NT2/D1 (cell line): ENCODE measurements at regions not wholly inside any gene's neighbourhood (a gene's known extent, or its start where the extent isn't known, plus 50 kb on each side); places are given as distances from the start of the nearest gene placed in this dataset.

Source experiments
- DNase-seq: peaks from one replicate; pipeline ENCODE4 v3.0.0-alpha.2; 2011; ENCODE audit warnings: low read depth, low spot score
- H3K27me3 ChIP-seq: 2 replicates; pipeline ENCODE4 v1.6.0; 2011; ENCODE audit warnings: mild to moderate bottlenecking; ENCODE audit not compliant: insufficient read length, insufficient read depth
- H3K36me3 ChIP-seq: 2 replicates; pipeline ENCODE4 v1.6.1; 2011; ENCODE audit warnings: mild to moderate bottlenecking, low read length, mixed read lengths; ENCODE audit not compliant: insufficient read depth, insufficient read length
- H3K4me1 ChIP-seq: 2 replicates; pipeline ENCODE4 v1.5.1; 2011; ENCODE audit not compliant: insufficient read depth, insufficient read length
- H3K4me3 ChIP-seq: 2 replicates; pipeline ENCODE4 v1.5.1; 2011; ENCODE audit warnings: low read depth; ENCODE audit not compliant: insufficient read length
- H3K9ac ChIP-seq: 2 replicates; pipeline ENCODE4 v1.6.0; 2011; ENCODE audit warnings: low read depth; ENCODE audit not compliant: insufficient read length
- H3K9me3 ChIP-seq: 2 replicates; pipeline ENCODE4 v1.5.1; 2011; ENCODE audit warnings: mild to moderate bottlenecking, low read length; ENCODE audit not compliant: insufficient read depth
- SUZ12 ChIP-seq: IDR thresholded peaks from 2 replicates; pipeline ENCODE4 v1.6.1; 2011; ENCODE audit not compliant: insufficient read length, insufficient read depth; ENCODE audit errors: extremely low read depth
- YY1 ChIP-seq: IDR thresholded peaks from 2 replicates; pipeline ENCODE4 v1.6.1; 2011; ENCODE audit not compliant: insufficient read length, insufficient read depth
- ZNF274 ChIP-seq: IDR thresholded peaks from 2 replicates; pipeline ENCODE4 v1.6.1; 2011; ENCODE audit warnings: mild to moderate bottlenecking, low read depth, low read length

DNA sequence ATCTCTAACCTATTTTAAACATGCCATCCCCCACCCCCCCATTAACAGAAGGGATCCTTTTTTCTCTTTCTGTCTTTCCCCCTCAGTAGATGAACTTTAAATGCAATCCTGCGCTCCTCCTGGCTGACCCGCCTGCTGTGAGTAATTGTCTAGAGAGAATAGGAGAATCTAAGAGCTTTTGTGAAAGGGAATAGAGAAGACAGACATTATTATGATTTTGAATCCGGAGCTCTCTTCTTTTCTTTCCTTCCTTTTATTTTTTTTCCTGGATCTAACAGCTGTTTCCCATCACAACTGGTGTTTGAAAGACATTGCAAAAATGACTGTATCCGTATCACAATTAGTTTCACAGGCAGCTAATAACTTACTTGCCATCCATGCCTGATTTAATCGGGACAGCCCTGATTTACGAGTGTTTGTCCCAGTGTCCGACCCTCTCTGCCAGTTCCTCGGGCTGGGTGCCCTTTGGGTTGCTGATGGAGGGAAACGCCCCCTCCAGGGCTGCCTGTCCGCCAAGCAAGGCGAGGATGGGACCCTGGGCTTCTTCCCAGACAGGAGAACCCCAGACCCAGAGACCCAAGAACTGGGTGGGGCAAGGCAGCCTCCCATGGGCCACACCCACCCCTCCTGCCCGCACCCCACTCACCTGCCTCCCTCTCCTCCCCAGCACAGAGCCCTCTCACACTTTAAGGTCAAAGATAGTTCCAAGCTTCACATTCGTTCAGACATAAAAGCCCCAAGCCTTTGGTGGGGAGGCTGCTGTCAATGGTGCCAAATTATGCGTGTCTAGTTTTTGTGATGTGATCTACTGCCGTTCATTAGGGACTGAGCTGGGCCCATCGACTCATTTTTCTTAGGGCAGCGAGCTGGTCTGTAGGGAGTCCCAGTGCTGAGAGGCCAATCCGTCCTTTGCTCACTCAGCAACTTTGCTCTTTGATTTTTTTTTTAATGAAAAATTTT, 231.7 kb downstream of the ZNF516 start:
- H3K4me1 ChIP-seq: peaks cover 13% of the 10 kb centered on the region

GRCh38 chr18:76260941-76261472, 234.0 kb downstream of the ZNF516 start:
- H3K36me3 ChIP-seq: no peaks in the 10 kb centered on the region
- H3K4me3 ChIP-seq: no peak overlapping the region

More for the DNA sequence above, 231.7 kb downstream of the ZNF516 start:
- no peak for TF ChIP-seq ZNF274
- no peak for TF ChIP-seq YY1
- no peak for TF ChIP-seq SUZ12
- H3K4me3 ChIP-seq: no peak overlapping the region
- H3K9ac ChIP-seq: no peak overlapping the region
- H3K9me3 ChIP-seq: no peaks in the 10 kb centered on the region
- no peak for DNase-seq
- no peaks in the 10 kb centered on the region for H3K36me3 ChIP-seq
- no peaks in the 10 kb centered on the region for H3K27me3 ChIP-seq

GRCh38 chr18:76259711-76260110, 235.3 kb downstream of the ZNF516 start:
- no peaks in the 10 kb centered on the region for H3K27me3 ChIP-seq
- TF ChIP-seq YY1: no peak
- TF ChIP-seq ZNF274: no peak
- no peak for TF ChIP-seq SUZ12
- no peak overlapping the region for H3K9ac ChIP-seq
- H3K9me3 ChIP-seq: no peaks in the 10 kb centered on the region
- H3K4me3 ChIP-seq: no peak overlapping the region
- no peak for DNase-seq
- peaks cover 13% of the 10 kb centered on the region for H3K4me1 ChIP-seq
- H3K36me3 ChIP-seq: no peaks in the 10 kb centered on the region

More at GRCh38 chr18:76260941-76261472, 234.0 kb downstream of the ZNF516 start:
- no peaks in the 10 kb centered on the region for H3K27me3 ChIP-seq
- H3K9ac ChIP-seq: no peak overlapping the region
- TF ChIP-seq YY1 (no peak), SUZ12 (no peak), ZNF274 (no peak)
- H3K9me3 ChIP-seq: no peaks in the 10 kb centered on the region
- H3K4me1 ChIP-seq: peaks cover 13% of the 10 kb centered on the region
- DNase-seq: no peak

DNA sequence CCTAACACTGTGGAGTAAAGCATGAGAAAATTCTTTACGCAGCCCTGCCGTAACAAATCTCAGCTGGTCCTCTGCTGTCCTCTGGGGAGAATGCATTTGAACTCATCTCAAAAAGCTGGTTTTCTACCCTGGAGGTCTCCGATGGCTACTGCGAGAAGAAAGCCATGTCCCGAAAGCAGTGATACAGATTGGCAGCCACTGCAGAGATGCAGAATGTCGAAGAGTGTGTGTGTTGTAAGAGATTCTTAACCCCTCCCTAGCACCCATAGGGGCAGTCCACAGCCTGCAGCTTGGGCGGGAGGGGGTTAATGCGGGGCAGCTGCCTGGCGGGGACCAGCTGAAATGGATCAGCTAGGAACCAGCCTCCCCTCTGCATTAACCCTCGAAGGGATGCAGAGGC, 235.9 kb downstream of the ZNF516 start:
- Histone ChIP-seq H3K9me3 (no peaks in the 10 kb centered on the region), H3K36me3 (no peaks in the 10 kb centered on the region), H3K9ac (no peak overlapping the region), H3K4me1 (peaks cover 13% of the 10 kb centered on the region), H3K4me3 (no peak overlapping the region), H3K27me3 (no peaks in the 10 kb centered on the region)
- TF ChIP-seq SUZ12 (no peak), ZNF274 (no peak), YY1 (no peak)
- no peak for DNase-seq

DNA sequence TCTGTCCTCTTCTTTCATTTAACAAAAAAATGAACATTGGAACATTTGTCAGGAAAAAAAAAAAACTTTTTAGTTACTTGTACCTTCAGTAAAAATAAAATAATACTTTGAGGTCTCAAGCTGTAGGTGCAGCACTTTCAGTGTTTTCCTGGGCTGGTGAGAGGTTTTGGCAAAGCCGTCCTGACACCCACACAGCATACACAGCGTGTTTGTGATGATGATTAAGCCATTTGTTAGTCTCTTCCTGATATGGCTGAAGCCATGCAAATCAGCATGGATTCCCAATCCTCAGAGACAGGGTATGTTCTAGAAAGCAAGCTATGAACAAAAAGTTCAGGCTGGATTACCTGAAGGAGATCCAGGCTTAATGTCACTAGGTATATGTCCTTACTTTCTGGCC, 236.8 kb downstream of the ZNF516 start:
- Histone ChIP-seq H3K9me3 (no peaks in the 10 kb centered on the region), H3K9ac (no peak overlapping the region), H3K4me3 (no peak overlapping the region), H3K36me3 (no peaks in the 10 kb centered on the region), H3K4me1 (peaks cover 11% of the 10 kb centered on the region), H3K27me3 (no peaks in the 10 kb centered on the region)
- no peak for DNase-seq
- TF ChIP-seq YY1: no peak
- no peak for TF ChIP-seq SUZ12
- TF ChIP-seq ZNF274: no peak

DNA sequence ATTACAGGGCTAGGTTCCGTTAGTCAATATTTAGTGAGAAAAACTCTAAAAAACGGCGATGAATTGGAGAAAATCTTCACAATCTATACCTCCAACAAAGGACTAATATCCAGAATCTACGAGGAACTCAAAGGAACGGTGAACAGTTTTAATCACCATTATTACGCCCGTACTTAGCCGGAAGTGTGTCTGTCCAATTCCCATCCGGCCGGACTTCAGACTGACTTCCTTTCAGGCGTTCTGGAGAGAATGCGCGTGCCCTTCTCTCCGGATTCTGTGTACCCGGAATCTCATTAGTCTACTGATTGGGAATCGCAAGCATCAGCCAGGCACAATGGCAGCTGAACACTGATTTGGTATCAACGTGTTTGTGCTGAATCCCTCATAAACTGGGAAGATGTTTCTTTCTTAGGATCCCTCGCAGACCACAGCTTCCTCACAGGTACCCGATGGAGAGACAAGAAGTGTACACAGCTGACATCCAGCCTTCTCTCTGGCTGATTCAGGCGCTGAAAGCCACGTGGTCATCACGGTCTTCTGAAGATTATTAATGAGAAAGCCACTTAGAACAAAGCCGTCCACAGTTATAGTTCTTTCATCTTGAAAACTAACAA, 239.9 kb downstream of the ZNF516 start:
- H3K9ac ChIP-seq: no peak overlapping the region
- H3K4me3 ChIP-seq: no peak overlapping the region
- peaks cover 3% of the 10 kb centered on the region for H3K4me1 ChIP-seq
- no peaks in the 10 kb centered on the region for H3K9me3 ChIP-seq
- no peaks in the 10 kb centered on the region for H3K36me3 ChIP-seq
- no peak for DNase-seq
- no peaks in the 10 kb centered on the region for H3K27me3 ChIP-seq
- no peak for TF ChIP-seq ZNF274
- TF ChIP-seq YY1: no peak
- no peak for TF ChIP-seq SUZ12

DNA sequence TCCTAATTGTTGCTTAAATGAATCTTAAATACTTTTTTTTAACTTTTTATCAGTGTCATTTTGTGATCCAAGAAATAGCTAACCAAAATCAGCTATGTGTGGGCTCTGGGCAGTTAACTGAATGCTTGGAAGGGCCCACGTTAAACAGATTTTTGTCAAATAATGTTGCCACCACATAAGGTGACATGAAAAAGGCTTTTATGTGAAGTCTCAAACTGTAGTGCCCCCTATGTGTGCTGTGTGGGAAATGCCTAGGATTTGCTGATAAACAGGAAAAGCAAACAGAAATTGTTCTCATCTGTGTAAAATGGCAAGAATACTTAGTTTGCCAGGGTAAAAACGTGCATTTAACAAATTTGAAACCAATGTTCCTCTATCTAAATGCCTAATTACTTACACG, 242.2 kb downstream of the ZNF516 start:
- Histone ChIP-seq H3K9me3 (no peaks in the 10 kb centered on the region), H3K4me3 (no peak overlapping the region), H3K4me1 (no peaks in the 10 kb centered on the region), H3K27me3 (no peaks in the 10 kb centered on the region), H3K36me3 (no peaks in the 10 kb centered on the region), H3K9ac (no peak overlapping the region)
- TF ChIP-seq YY1: no peak
- no peak for TF ChIP-seq SUZ12
- no peak for TF ChIP-seq ZNF274
- no peak for DNase-seq
